Hepatic stellate cell (primary cell): ENCODE measurements at regions not wholly inside any gene's neighbourhood (a gene's known extent, or its start where the extent isn't known, plus 50 kb on each side); places are given as distances from the start of the nearest gene placed in this dataset.

ENCODE experiments used
- DNase-seq: peaks from one replicate; pipeline ENCODE4 v3.0.0; 2011; ENCODE audit warnings: low spot score

GRCh38 chr9:117547904-117548303, 133.0 kb upstream of the ASTN2 start:
- no peak for DNase-seq

DNA sequence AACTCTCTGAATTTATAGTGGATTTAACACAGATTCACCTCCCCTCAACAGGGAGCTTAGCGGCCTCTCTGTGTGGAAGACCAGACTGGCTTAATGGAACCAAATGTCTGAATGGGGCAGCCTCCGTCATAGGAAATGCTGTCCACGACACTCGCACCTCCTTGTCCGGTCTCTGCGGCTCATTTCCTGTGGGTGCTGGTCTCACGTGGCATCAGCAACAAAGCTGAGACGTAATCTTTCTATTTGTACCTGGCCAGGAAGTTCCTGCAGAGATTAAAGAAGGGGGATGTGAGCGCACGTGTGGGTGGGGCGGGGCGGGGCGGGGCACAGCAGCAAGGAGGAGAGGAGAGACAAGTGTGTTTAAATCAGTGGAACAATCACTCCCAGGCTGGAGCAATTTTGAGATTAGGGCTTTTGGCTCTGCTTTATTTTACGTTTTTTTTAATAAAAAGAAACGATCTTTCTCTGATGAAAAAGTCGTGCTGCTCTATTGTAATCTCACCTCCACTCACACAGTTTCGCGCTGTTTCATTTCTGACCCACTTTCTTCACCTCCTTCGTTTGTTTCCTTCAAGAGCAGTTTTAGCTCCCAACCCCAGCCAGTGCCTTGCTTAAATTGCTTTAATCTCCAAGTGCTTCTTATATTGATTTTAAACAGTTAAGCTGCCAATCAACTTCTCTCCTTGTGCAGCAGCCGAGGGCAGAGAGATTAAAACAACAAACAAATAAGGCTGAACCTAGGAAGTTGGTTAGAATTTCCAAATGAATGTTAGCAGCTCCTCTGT, 132.2 kb upstream of the ASTN2 start:
- DNase-seq = no peak

DNA sequence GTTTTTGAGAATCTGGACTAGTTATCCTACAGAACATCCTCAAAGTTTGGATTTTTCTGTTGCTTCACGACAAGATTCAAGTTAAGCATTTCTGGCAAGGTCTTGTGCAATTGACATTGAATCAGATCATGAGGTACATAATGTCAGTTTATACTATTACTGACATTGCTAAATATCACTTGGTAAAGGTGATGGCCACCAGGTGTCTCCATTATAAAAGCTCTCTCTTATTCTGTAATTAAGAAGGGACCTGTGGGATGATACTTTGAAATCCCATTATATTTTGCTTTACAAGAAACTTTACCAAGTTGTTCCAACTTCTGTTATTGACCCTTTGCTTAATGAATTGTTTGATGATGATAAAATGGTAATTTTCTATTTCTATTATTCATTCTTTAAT, 131.0 kb upstream of the ASTN2 start:
- no peak for DNase-seq

GRCh38 chr9:117543089-117543488, 128.2 kb upstream of the ASTN2 start:
- no peak for DNase-seq

GRCh38 chr9:117542021-117542420, 127.2 kb upstream of the ASTN2 start:
- DNase-seq = no peak

- no peak for DNase-seq
These were observed 126.3 kb upstream of the ASTN2 start for GRCh38 chr9:117541181-117541580.

GRCh38 chr9:117535973-117536372, 121.1 kb upstream of the ASTN2 start:
- no peak for DNase-seq

DNA sequence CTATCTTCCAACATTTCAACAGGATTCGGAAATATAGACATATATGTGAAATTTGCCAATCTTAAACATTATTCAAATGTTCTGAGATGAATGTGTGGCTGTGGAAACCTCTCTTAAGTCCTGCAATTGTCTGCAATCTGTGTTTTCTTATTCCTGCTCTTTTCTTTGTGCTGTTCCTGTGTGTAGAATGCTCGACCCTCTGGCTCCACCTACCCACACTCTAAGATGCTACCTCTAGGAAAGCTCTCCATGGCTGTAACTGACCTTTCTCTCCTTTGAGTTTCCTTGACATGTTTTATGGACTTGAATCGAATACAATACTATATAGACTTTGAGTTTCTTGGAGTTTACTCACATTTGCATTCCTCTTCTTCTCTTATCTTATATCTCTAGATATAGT, 120.6 kb upstream of the ASTN2 start:
- DNase-seq = no peak

DNA sequence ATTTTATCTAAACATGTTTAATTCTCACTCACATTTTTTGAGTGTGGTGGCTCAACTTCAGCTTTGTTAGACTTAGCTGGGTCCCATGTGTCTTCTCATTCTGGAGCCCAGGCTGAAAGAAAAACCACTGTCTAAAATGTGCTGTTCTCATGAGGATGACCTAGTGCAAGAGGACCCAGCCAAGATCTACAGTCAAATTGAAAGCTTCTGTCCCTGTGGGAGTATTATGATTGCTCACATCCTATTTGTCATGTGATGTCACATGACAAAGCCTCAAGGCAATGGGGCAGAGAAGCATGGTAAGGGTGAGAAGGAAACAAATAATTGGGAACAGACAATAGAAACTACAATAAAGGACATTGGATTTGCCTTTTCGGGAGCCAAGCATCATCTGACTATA, 113.4 kb upstream of the ASTN2 start:
- no peak for DNase-seq

DNA sequence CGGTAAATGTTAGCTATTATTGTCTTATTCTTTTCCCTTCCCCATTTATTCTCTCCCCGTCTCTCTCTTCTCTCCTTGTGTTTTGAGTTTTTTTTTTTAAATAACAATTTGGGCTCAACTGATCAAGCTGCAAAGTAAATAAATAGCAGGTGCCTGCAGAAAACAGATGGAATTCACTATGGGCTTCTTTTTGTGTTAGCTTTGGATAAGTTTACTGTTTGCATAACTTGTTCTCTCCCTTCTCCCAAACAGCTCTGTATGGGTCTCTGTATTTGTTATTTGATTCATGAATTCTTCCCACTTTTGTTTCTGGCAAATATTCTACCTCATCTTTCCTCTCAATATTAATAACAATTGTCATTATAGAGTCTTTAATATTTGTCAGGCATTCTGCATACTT, 111.8 kb upstream of the ASTN2 start:
- DNase-seq = no peak

DNA sequence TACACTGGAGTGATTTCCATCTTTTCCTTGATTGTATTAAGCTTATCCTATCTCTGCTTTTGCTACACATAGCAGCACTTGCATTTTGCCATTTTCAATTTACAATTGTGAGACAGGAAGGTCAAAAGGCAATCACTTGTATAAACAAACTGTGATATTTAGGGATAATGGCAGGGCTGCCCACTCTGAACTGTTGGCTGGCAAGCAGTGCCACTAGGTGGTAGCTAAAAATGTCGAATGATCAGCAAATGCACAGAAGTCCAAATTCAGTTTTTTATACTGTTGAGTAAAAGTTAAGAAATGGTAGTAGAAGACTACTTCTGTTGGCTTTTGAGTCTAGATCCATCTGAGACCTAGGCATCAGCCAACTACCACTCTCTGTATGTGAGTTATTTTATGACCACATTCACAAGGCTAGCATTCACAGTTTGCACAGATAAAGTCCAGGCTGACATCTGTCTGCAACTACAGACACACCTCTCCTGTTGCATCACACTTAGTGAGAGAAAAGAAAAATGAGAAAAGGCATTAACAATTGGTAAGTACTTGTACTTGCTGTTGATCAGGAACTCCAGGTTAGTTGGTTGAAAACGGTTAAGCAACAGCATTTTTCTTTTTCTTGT, 108.8 kb upstream of the ASTN2 start:
- DNase-seq = no peak

- DNase-seq = no peak
These were observed 106.4 kb upstream of the ASTN2 start for GRCh38 chr9:117521293-117521692.

GRCh38 chr9:117516676-117517632, 102.1 kb upstream of the ASTN2 start:
- DNase-seq = no peak

DNA sequence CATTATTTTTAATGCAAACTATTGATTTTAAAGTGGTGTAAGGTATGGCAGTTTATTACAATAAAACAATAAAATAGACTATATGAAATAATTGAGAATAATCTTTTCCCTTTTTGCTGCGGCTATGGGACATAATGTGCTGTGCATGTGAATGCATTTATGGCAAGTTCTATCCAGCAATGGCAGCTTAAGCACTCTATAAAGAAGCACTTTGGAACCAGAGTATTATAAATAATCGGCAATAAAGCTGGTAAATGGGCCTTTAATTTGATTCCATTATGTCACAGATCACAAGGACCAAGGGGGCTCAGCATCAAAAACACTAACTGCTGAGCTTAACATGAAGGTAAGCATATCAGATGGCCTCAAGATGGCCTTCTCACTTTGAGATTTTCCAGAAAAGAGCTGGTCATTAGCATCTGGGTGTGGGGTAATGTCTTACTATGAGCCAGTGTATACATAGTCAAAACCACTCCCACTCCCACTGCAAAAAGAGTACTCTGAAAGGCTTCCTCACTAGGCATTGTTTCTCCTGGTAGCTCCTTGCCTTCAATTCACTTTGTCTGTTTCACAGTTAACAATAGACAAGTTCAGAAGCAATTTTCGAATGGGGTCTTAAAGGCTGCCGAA, 97.1 kb upstream of the ASTN2 start:
- DNase-seq = no peak

- no peak for DNase-seq
These were observed 81.5 kb upstream of the ASTN2 start for GRCh38 chr9:117496307-117496706.

GRCh38 chr9:117494401-117495090, 79.7 kb upstream of the ASTN2 start:
- DNase-seq = no peak

GRCh38 chr9:117492476-117492875, 77.6 kb upstream of the ASTN2 start:
- no peak for DNase-seq

DNA sequence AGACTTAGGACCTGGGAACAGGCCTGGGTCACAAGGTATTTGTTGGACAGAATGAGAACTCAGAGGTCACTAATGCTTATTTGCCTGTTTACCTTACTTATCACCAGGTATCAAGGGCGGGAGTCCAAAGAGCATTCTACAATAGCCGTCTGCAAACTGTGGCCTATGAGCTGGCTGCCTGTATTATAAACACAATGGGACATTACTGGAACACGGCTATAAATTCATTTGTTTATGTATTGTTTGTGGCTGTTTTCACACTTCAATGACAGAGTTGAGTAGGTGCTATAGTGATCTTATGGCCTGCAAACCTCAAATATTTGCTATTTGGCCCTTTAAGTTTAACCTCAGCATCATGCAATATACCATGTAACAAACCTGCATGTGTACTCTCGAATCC, 76.6 kb upstream of the ASTN2 start:
- no peak for DNase-seq

- DNase-seq = no peak
These were observed 75.3 kb upstream of the ASTN2 start for GRCh38 chr9:117490199-117490598.

- DNase-seq = no peak
These were observed 73.8 kb upstream of the ASTN2 start for GRCh38 chr9:117488659-117489058.

- peak; percentile 67 for DNase-seq
These were observed 72.8 kb upstream of the ASTN2 start for GRCh38 chr9:117487555-117488175.
